C4-2B (cell line): ENCODE measurements at regions not wholly inside any gene's neighbourhood (a gene's known extent, or its start where the extent isn't known, plus 50 kb on each side); places are given as distances from the start of the nearest gene placed in this dataset.

ENCODE experiments used
- ZFX ChIP-seq: fragments of 450-650 bp; IDR thresholded peaks from 2 replicates; pipeline ENCODE4 v1.6.1; 2017
- TF ChIP-seq, protein P1 (sequence below): fragments of 450-650 bp; conservative IDR thresholded peaks from 2 replicates; pipeline ENCODE4 v1.5.1; 2017; ENCODE audit warnings: mild to moderate bottlenecking

DNA sequence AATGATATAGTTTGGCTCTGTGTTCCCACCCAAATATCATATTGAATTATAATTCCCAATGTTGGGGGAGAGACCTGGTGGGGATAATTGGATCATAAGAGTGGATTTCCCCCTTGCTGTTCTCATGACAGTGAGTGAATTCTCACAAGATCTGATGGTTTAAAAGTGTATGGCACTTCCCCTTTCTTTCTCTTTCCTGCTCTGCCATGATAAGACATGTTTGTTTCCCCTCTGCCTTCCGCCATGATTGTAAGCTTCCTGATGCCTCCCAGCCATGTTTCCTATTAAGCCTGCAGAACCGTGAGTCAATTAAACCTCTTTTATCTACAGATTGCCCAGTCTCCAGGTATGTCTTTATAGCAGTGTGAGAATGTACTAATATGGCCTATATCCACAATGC lies 126.7 kb upstream of the GMNC start:
- TF ChIP-seq, protein P1, sequence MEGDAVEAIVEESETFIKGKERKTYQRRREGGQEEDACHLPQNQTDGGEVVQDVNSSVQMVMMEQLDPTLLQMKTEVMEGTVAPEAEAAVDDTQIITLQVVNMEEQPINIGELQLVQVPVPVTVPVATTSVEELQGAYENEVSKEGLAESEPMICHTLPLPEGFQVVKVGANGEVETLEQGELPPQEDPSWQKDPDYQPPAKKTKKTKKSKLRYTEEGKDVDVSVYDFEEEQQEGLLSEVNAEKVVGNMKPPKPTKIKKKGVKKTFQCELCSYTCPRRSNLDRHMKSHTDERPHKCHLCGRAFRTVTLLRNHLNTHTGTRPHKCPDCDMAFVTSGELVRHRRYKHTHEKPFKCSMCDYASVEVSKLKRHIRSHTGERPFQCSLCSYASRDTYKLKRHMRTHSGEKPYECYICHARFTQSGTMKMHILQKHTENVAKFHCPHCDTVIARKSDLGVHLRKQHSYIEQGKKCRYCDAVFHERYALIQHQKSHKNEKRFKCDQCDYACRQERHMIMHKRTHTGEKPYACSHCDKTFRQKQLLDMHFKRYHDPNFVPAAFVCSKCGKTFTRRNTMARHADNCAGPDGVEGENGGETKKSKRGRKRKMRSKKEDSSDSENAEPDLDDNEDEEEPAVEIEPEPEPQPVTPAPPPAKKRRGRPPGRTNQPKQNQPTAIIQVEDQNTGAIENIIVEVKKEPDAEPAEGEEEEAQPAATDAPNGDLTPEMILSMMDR: no peak
- TF ChIP-seq ZFX: no peak
